Heart left ventricle (tissue), 16 donors: ENCODE measurements at regions not wholly inside any gene's neighbourhood (a gene's known extent, or its start where the extent isn't known, plus 50 kb on each side); places are given as distances from the start of the nearest gene placed in this dataset.

ENCODE experiments used
- ATAC-seq, 4 donors: fragments of 200-7000 bp; cut with Tn5 transposase; one replicate each; pipeline ENCODE4 v1.9.1; 2020 to 2022; ENCODE audit warnings: moderate library complexity in 4 of 4, mild to moderate bottlenecking in 3 of 4, moderate number of reproducible peaks in 1 of 4
- DNase-seq, 5 donors: peaks; one replicate each; pipeline ENCODE4 v3.0.0-alpha.2; 2020
- H3K27ac ChIP-seq, 12 donors: fragments of 200-600 bp; sonication (generic) in 4 of 12; one replicate each; pipeline versions ENCODE4 v1.5.0 to v1.8.0; 2016 to 2022; ENCODE audit warnings: mild to moderate bottlenecking in 2 of 12
- H3K27me3 ChIP-seq, 9 donors: fragments of 200-600 bp; sonication (generic) in 2 of 9; one replicate each; pipeline versions ENCODE4 v1.5.1 to v1.8.0; 2016 to 2022; ENCODE audit warnings: mild to moderate bottlenecking in 3 of 9
- H3K36me3 ChIP-seq, 9 donors: fragments of 200-600 bp; sonication (generic) in 2 of 9; one replicate each; pipeline versions ENCODE4 v1.5.0 to v1.8.0; 2018 to 2022; ENCODE audit warnings: mild to moderate bottlenecking in 2 of 9
- H3K4me1 ChIP-seq, 12 donors: fragments of 200-600 bp; sonication (generic) in 4 of 12; one replicate each; pipeline versions ENCODE4 v1.5.0 to v1.8.0; 2016 to 2022; ENCODE audit warnings: mild to moderate bottlenecking in 3 of 12
- H3K4me3 ChIP-seq, 12 donors: fragments of 200-600 bp; sonication (generic) in 4 of 12; one replicate each; pipeline versions ENCODE4 v1.5.0 to v1.8.0; 2017 to 2022; ENCODE audit warnings: mild to moderate bottlenecking in 9 of 12, moderate library complexity in 4 of 12
- H3K9me3 ChIP-seq, 12 donors: fragments of 200-600 bp; sonication (generic) in 4 of 12; one replicate each; pipeline versions ENCODE4 v1.5.0 to v1.8.0; 2016 to 2022; ENCODE audit warnings: mild to moderate bottlenecking in 1 of 12
- CTCF ChIP-seq, 12 donors: fragments of 200-600 bp; sonication (generic) in 4 of 12; IDR thresholded peaks; one replicate each; pipeline versions ENCODE4 v1.5.0 to v1.8.0; 2018 to 2022; ENCODE audit warnings: antibody characterized with exemption in 12 of 12, mild to moderate bottlenecking in 5 of 12
- POLR2A ChIP-seq, 2 donors: fragments of 450-650 bp; IDR thresholded peaks; one replicate each; pipeline ENCODE4 v1.6.1; 2017; ENCODE audit warnings: antibody characterized with exemption in 2 of 2, mild to moderate bottlenecking in 2 of 2, moderate library complexity in 2 of 2
- WGBS, 4 donors: extraction: QIAGEN DNeasy Blood & Tissue Kit in 2 of 4; methylation state at CpG; one replicate each; pipeline versions ENCODE4 v1.1.5 to v1.1.7; 2013 to 2018; 5-methylcytosine and 5-hydroxymethylcytosine counted together
- intact Hi-C, 10 donors: fragments of 100-400 bp; cut with DNase I; formaldehyde crosslinking; loops; one replicate each; pipeline versions ENCODE4 v1.11.1 to v1.14.2; 2022
- donor health status: ischemic (EF 13 %, LVEDD 7.1; RV severe dilation, severe dysfunction).
- donor health status: healthy with polysubstance abuse.
- donor health status: DM: no; HTN: yes; CAD: no.
- donor health status: DM: no; HTN: no; CAD: no.
- donor health status: ischemic (EF 25% LVEDD 6.9; RV normal size, moderate dysfunction).
- donor health status: ischemic (EF 25% LVEDD 5.7; RV mildly dilated, moderate dysfunction).
- donor health status: healthy.
- donor health status: DM: yes; HTN: yes; CAD: no.
- donor health status: ischemic (EF 35%, LVEDD 5.7; RV mildly dilated, moderate dysfunction).
- donor health status: nonischemic (EF 11% LVEDD 7.7; RV severe dilation, severe dysfunction).
- donor health status: DM: yes; HTN: yes; CAD: no.
- donor health status: PGD.
- donor health status: ischemic (EF 29% LVEDD 5.4; RV normal size, mild dysfunction).
- donor health status: nonischemic (EF 23%, LVEDD 6.1; RV moderate dilation, normal function).

GRCh38 chr2:129775952-129776653, 203.4 kb upstream of the RAB6C start:
- Histone ChIP-seq H3K4me1 (no peaks in the 10 kb centered on the region), H3K36me3 (no peaks in the 10 kb centered on the region), H3K27ac (no peak overlapping the region), H3K4me3 (no peak overlapping the region), H3K27me3 (peaks cover 0 to 10% (median 0%) of the 10 kb centered on the region in 9 donors), H3K9me3 (peaks cover 0 to 11% (median 0%) of the 10 kb centered on the region in 12 donors)
- ATAC-seq (no peak), DNase-seq (no peak)
- intact Hi-C loops: no loop called here
- TF ChIP-seq CTCF (IDR thresholded peaks at IDR 0.05): no peak
- WGBS, 4 donors: 76 to 83% (median 80%) methylated on average over 3 of the region's 3 CpGs

- no peak for ATAC-seq
- WGBS, 4 donors: 77 to 87% (median 82%) methylated on average over 2 of the region's 2 CpGs
- TF ChIP-seq POLR2A (IDR thresholded peaks at IDR 0.05): no peak
- TF ChIP-seq CTCF (IDR thresholded peaks at IDR 0.05): no peak
These were observed 202.3 kb upstream of the RAB6C start for GRCh38 chr2:129777146-129777545.

GRCh38 chr2:129777762-129778583, 201.5 kb upstream of the RAB6C start:
- intact Hi-C loops: no loop called here
- Histone ChIP-seq H3K27me3 (peaks cover 0 to 20% (median 0%) of the 10 kb centered on the region in 9 donors), H3K36me3 (no peaks in the 10 kb centered on the region), H3K27ac (no peak overlapping the region), H3K4me1 (no peaks in the 10 kb centered on the region), H3K9me3 (peaks cover 0 to 7% (median 0%) of the 10 kb centered on the region in 12 donors), H3K4me3 (no peak overlapping the region)
- WGBS, 4 donors: 59 to 74% (median 63%) methylated on average over 9 of the region's 9 CpGs
- TF ChIP-seq CTCF (IDR thresholded peaks at IDR 0.05) (no peak), POLR2A (IDR thresholded peaks at IDR 0.05) (no peak)
- ATAC-seq (no peak), DNase-seq (no peak)

More at GRCh38 chr2:129777146-129777545, 202.3 kb upstream of the RAB6C start:
- Histone ChIP-seq H3K4me1 (no peaks in the 10 kb centered on the region), H3K27ac (no peak overlapping the region), H3K4me3 (no peak overlapping the region), H3K36me3 (no peaks in the 10 kb centered on the region), H3K27me3 (peaks cover 0 to 20% (median 0%) of the 10 kb centered on the region in 9 donors), H3K9me3 (peaks cover 0 to 10% (median 0%) of the 10 kb centered on the region in 12 donors)
- intact Hi-C loops: no loop called here
- no peak for DNase-seq

GRCh38 chr2:129778584-129778877, 200.9 kb upstream of the RAB6C start:
- Histone ChIP-seq H3K9me3 (peaks cover 0 to 7% (median 0%) of the 10 kb centered on the region in 12 donors), H3K4me1 (no peaks in the 10 kb centered on the region), H3K27ac (no peak overlapping the region), H3K4me3 (no peak overlapping the region), H3K36me3 (no peaks in the 10 kb centered on the region), H3K27me3 (peaks cover 0 to 20% (median 0%) of the 10 kb centered on the region in 9 donors)
- TF ChIP-seq POLR2A (IDR thresholded peaks at IDR 0.05) (no peak), CTCF (IDR thresholded peaks at IDR 0.05) (no peak)
- DNase-seq: no peak
- intact Hi-C loops: no loop called here
- no peak for ATAC-seq
- WGBS, 4 donors: 70 to 78% (median 75%) methylated on average over 8 of the region's 8 CpGs
